NCI-H345 treated with DMSO at 0.1 percent for 48 hours (cell line): ENCODE measurements at regions not wholly inside any gene's neighbourhood (a gene's known extent, or its start where the extent isn't known, plus 50 kb on each side); places are given as distances from the start of the nearest gene placed in this dataset.
A peak's percentile ranks its signal among the peaks of the same experiment; 100 is the strongest.

Source experiments
- DNase-seq: peaks from one replicate; lab custom pipeline; 2025; ENCODE audit not compliant: unreplicated experiment; lab: John Stamatoyannopoulos, UW

DNA sequence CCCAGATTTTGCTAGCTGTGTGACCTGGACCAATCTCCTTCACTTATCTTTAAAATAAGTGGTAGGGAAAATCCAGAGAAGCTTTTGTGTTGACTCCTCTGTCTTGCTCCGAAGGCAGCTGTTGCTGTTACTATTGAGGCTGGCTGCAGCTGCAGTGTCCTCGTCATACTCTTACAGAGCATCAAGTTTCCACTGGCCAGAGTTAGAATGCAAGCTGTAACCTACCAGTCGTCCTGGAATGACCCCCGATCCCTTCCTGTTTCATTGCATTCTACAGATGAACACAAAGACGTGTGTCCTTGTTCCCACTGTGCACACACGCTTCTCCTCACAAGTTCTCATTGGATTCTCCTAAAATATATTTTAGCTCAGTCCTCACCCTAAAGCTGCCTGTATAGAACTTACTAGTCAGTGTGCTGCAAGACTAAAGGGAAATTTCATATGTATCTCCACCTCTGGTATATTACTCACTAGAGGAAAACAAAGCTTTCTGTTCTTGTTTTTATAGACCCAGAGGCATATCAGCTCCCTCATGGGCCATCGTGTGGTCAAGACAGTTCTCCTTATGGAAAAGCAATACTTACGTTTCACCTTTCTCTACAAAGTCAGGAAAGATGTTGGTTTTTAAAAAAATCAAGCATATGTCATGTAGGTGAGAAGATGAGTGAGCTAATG lies 589.8 kb downstream of the LMO7 start:
- DNase-seq, result no peak

DNA sequence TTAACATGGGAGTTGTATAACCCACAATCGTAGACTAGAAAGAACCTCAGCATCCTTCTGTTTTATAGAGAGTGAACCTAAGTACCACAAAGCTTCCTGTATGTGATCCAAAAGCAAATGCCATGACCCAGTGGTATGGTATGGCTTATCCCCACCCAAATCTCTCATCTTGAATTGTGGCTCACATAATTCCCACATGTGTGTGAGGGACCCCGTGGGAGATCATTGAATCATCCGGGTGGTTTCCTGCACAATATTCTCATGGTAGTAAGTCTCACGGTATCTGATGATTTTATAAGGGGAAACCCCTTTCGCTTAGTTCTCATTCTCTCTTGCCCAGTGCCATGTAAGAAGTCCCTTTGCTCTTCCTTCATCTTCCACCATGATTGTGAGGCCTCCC lies 587.9 kb downstream of the LMO7 start:
- no peak for DNase-seq

DNA sequence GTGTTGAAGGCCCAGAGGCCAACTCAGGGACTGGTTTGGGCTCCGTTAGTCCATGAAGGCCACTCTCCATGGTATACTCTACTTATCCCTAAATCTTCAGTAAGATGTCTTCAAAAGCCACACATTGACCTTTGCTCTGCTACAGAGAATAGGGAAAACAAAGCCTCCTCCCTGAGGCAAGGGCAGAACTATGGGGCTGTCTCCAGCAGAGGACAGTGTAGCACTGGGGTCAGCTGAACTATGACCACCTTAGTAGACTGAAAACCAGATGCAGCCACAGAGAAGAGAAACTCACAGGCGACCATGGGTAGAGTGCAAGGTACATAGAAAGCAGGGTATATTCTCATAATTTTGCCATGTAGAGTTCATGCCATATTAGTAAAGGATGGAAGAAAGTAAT lies 587.4 kb downstream of the LMO7 start:
- DNase-seq, result no peak

DNA sequence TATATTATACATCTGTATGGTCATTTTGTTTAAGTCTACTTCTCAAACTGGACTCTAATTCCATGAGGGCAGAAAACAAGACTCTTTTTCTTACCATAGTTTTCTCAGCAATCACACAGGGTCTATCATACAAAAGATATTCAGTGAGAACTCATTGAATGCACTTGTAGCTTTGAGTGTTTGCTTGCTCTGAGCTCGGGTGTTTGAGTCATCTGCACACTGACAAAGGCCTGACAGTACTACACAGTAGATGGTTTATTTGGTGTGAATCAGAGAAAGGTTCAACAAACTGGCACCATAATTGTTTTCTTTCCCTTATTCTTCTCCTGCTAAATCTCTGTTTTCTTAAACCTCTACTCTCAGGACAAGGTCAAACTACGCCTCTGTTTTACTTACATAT lies 586.4 kb downstream of the LMO7 start:
- peak; percentile 42 for DNase-seq

DNA sequence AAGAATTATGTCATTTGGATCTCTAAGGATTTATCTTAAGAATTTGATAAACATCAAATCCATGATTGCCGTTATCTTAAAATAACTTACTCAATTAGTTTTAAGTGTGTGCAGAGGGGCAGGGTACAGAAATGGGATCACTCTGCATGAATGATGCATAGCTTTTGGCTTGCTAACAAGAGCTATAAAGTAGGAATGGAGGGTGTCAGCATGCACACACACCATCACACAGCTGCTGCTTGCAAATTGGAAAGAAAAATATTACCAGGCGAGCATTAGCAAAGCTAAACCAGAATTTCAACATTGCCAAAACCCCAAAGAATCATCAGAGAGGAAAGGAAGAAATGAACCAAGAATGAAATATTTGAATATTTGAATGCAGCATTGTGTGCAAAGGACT lies 580.6 kb downstream of the LMO7 start:
- no peak for DNase-seq

GRCh38 chr13:76214001-76214400 lies 577.9 kb downstream of the LMO7 start:
- no peak for DNase-seq

DNA sequence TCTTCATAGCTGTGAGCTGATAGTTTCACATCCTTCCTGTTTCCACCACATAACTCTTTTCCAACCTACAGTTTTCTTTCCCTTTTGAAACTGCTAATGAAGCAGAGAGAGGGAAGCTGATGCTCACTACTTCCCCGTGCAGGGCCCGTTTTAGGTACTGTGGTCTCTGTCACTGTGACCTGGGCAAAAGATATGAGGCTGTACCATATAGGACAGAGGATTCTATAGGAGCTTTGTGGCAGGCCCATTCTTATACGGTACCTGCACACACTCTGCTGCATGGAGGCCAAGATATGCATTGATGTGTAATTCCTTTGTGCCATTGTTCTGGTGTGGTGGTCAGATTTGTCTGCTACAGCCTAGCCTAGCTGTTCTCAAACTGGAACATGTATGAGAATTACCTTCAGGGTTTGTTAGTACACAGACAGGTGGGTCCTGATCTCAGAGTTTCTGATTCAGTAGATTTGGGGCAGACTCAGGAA lies 577.3 kb downstream of the LMO7 start:
- DNase-seq, result no peak

DNA sequence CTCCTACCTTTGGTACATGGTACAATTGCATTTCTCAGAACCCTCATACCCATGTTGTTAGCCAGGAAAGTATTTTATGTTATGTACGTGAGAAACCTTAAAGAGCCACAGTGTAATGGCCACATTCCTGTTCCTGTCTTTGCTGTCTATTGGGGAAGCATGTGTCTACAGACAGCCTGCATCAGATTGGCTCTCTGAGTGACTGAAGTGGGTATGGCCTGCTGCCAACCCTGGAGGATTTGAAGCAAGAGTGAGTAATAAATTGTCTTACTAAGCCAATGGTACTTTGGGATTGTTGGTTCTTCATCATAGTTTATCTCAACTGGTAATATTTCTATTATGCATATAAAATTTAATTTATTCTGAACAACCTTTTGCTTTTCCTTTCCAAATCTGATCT lies 574.1 kb downstream of the LMO7 start:
- no peak for DNase-seq

- no peak for DNase-seq
Measured at GRCh38 chr13:76198568-76199163, 562.5 kb downstream of the LMO7 start.

- no peak for DNase-seq
Measured at GRCh38 chr13:76189882-76190519, 553.9 kb downstream of the LMO7 start.

GRCh38 chr13:76175961-76176725 lies 540.0 kb downstream of the LMO7 start:
- DNase-seq, result no peak

GRCh38 chr13:76168661-76169060 lies 532.5 kb downstream of the LMO7 start:
- DNase-seq, result no peak

DNA sequence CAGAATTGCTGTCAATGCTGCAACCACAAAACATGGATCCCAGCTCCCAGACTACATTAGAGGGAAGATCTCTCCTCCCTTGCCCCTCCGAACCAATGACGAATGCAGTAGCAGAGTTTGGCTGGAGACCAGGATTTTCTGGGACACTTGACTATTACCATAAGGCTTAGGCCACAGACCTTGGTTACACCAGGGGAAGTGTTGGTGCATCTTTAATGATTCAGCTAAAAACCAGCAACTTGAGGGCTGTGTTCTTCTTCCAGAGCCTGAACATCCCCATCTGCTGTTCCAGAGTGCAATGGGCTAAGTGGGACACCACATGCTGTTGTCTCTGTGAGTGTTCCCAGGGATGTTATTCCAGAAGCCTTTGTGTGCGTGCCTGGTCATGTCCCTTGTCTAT lies 528.2 kb downstream of the LMO7 start:
- DNase-seq, result no peak

DNA sequence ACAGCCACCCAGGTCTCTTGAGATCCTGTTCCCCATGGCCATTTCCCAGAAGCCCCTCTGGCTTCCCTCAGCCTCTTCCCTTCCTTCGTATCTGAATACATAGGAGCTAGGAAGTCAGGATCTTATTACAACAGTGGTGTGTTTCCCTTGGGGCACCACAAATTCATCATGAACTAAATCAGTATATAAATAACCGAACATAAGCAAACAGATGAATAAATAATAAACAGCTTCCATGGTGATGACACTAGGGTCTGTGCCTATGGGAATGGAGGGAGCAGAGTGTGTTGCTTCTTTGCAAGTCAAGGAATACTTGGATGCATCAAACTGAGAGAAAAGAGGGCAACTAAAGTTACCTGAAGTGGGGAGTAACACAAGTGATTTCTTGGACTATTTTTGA lies 527.6 kb downstream of the LMO7 start:
- DNase-seq, result no peak

- DNase-seq, result no peak
Measured at GRCh38 chr13:76160961-76161925, 525.1 kb downstream of the LMO7 start.

DNA sequence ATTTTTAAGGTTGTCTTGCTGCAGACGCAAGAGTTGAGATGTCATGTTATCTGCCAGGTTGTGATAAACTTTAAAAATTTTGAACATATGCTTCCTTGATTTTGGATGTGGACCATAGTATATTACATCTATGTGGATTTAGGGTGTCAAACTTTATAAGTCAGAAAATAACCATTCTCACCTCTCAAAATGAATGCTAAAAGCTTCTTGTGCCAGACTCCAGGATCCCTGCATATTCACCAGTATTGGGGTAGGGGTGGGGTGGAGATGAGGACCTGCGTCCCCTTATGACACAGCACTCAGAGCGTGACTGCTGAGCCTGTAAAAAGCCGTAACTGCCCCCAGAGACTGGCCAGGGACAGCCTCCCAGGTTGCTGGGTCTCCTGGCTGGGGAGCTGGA lies 524.4 kb downstream of the LMO7 start:
- no peak for DNase-seq

DNA sequence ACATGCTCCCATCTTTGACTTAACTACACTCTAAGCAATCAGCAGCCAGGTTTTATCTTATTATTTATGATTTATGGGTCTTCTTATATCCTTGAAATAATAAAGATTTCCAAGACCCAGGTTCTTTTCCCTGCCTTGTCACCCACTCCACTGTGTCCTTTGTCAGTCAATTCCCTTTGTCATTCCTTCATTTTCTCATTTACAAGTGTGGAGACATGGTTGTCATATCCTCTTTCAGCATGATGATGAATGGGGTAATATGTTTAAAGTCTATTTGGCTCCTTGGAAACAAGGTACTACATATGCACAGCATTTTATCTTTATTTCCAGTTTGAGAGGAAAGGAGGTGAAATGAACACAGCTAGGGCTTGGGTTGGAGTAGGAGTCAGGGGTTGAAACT lies 521.8 kb downstream of the LMO7 start:
- DNase-seq, result no peak

DNA sequence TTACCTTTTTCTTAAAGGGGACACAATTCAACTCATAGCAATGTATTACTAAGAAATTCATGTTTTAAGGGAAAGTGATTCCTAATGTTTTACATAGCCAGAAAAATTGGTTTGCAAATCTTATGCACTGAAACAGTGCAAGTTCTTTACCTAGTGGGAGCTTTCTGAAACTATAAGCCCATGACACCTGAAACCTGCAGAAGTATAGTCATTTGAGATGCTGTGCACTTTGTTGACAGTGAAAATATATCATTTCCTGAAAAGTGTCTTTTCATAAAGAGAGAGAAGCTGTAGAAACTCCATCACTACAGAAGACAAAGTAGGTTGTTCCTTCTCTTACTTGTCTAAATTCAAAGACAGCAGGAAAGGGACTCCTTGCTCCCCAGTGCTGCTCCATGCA lies 517.1 kb downstream of the LMO7 start:
- no peak for DNase-seq

DNA sequence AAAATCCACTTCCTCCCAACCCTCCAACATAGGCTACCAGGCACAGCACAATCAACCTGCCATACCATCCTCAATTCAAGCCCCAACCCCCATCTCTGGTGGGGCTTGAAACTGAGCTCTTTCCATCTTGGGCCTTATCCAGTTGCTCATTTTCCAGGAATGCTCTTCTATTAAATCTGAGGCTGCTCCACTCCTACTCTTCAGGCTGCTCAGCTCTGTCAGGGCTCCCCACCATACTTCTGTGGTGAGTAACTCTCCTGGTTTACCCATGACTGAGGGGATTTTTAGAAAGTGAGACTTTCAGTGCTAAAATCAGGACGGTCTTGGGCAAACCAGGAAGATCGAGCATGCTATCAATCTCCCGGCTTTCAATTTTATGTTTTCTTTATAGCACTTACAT lies 512.8 kb downstream of the LMO7 start:
- no peak for DNase-seq

DNA sequence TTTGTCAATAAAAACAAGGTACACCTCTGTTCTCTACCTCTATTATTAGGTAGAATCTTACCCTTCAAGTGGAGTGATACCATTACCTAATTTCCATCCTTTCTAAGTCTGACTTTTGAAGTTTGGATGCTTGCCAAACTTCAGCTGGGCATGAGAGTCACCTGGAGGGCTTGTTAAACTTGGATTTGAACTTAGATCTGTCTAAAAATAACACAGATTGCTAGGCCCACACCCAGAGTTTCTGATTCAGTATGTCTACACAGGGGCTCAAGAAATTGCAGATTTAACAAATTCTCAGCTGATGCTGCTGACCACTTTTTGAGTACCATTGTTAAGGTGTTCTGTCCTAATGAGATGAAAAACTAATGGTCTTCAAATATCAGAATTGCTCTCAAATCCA lies 512.2 kb downstream of the LMO7 start:
- DNase-seq, result peak; percentile 44

GRCh38 chr13:76132532-76132931 lies 496.4 kb downstream of the LMO7 start:
- no peak for DNase-seq
